ENCODE measurements at regions not wholly inside any gene's neighbourhood (a gene's known extent, or its start where the extent isn't known, plus 50 kb on each side); places are given as distances from the start of the nearest gene placed in this dataset.

- Histone ChIP-seq H3K27me3 (replicated peaks; ENCODE audit: insufficient read depth, low read length) (no peaks in the 10 kb centered on the region), H3K79me2 (ENCODE audit: low read length) (no peaks in the 10 kb centered on the region), H3K9ac (ENCODE audit: low read length) (no peak overlapping the region), H3K4me3 (ENCODE audit: low read length) (no peak overlapping the region), H3F3A (ENCODE audit: insufficient read depth, low read length) (no peaks in the 10 kb centered on the region), H4K20me1 (ENCODE audit: insufficient read depth, low read length) (no peaks in the 10 kb centered on the region), H3K9me2 (replicated peaks; ENCODE audit: insufficient read depth, low read length) (no peaks in the 10 kb centered on the region), H2AFZ (ENCODE audit: low read length) (no peak overlapping the region), H3K4me2 (ENCODE audit: low read depth, low read length) (no peak overlapping the region), H3K9me3 (replicated peaks; ENCODE audit: insufficient read depth, low read length) (no peaks in the 10 kb centered on the region), H3K27ac (ENCODE audit: low read length) (no peak overlapping the region), H3K36me3 (replicated peaks; ENCODE audit: insufficient read depth, low read length) (no peaks in the 10 kb centered on the region), H3K4me1 (ENCODE audit: low read length) (no peaks in the 10 kb centered on the region)
- no peak for TF ChIP-seq CTCF (IDR thresholded peaks at IDR 0.05; ENCODE audit: low read length)
- TF ChIP-seq EZH2 (optimal IDR thresholded peaks at IDR 0.05; ENCODE audit: low read depth, low read length) = no peak
- no peak for TF ChIP-seq EZH2phosphoT487 (IDR thresholded peaks at IDR 0.05; ENCODE audit: low read length)
- no peak for DNase-seq
Measured at GRCh38 chr9:120221844-120222243, 358.1 kb downstream of the CDK5RAP2 start.

- Histone ChIP-seq H3K36me3 (replicated peaks; ENCODE audit: insufficient read depth, low read length) (no peaks in the 10 kb centered on the region), H3K27me3 (replicated peaks; ENCODE audit: insufficient read depth, low read length) (no peaks in the 10 kb centered on the region), H3K27ac (ENCODE audit: low read length) (no peak overlapping the region), H3K4me3 (ENCODE audit: low read length) (no peak overlapping the region), H3K9ac (ENCODE audit: low read length) (no peak overlapping the region), H3K9me3 (replicated peaks; ENCODE audit: insufficient read depth, low read length) (no peaks in the 10 kb centered on the region), H3F3A (ENCODE audit: insufficient read depth, low read length) (no peaks in the 10 kb centered on the region), H3K9me2 (replicated peaks; ENCODE audit: insufficient read depth, low read length) (no peaks in the 10 kb centered on the region), H3K79me2 (ENCODE audit: low read length) (no peaks in the 10 kb centered on the region), H3K4me1 (ENCODE audit: low read length) (no peaks in the 10 kb centered on the region), H3K4me2 (ENCODE audit: low read depth, low read length) (no peak overlapping the region), H2AFZ (ENCODE audit: low read length) (no peak overlapping the region), H4K20me1 (ENCODE audit: insufficient read depth, low read length) (no peaks in the 10 kb centered on the region)
- no peak for TF ChIP-seq CTCF (IDR thresholded peaks at IDR 0.05; ENCODE audit: low read length)
- no peak for TF ChIP-seq EZH2 (optimal IDR thresholded peaks at IDR 0.05; ENCODE audit: low read depth, low read length)
- no peak for TF ChIP-seq EZH2phosphoT487 (IDR thresholded peaks at IDR 0.05; ENCODE audit: low read length)
- no peak for DNase-seq
Measured at GRCh38 chr9:120214332-120214731, 365.6 kb downstream of the CDK5RAP2 start.

- Histone ChIP-seq H3F3A (ENCODE audit: insufficient read depth, low read length) (no peaks in the 10 kb centered on the region), H3K4me2 (ENCODE audit: low read depth, low read length) (no peak overlapping the region), H3K27me3 (replicated peaks; ENCODE audit: insufficient read depth, low read length) (no peaks in the 10 kb centered on the region), H3K4me3 (ENCODE audit: low read length) (no peak overlapping the region), H3K79me2 (ENCODE audit: low read length) (no peaks in the 10 kb centered on the region), H3K27ac (ENCODE audit: low read length) (no peak overlapping the region), H3K9ac (ENCODE audit: low read length) (no peak overlapping the region), H3K9me2 (replicated peaks; ENCODE audit: insufficient read depth, low read length) (no peaks in the 10 kb centered on the region), H4K20me1 (ENCODE audit: insufficient read depth, low read length) (no peaks in the 10 kb centered on the region), H3K36me3 (replicated peaks; ENCODE audit: insufficient read depth, low read length) (no peaks in the 10 kb centered on the region), H3K4me1 (ENCODE audit: low read length) (no peaks in the 10 kb centered on the region), H3K9me3 (replicated peaks; ENCODE audit: insufficient read depth, low read length) (no peaks in the 10 kb centered on the region), H2AFZ (ENCODE audit: low read length) (no peak overlapping the region)
- TF ChIP-seq CTCF (IDR thresholded peaks at IDR 0.05; ENCODE audit: low read length) (no peak), EZH2 (optimal IDR thresholded peaks at IDR 0.05; ENCODE audit: low read depth, low read length) (no peak), EZH2phosphoT487 (IDR thresholded peaks at IDR 0.05; ENCODE audit: low read length) (no peak)
- no peak for DNase-seq
Measured at GRCh38 chr9:120212853-120213200, 367.1 kb downstream of the CDK5RAP2 start.

Data from MM.1S (cell line).